Neural progenitor cell (in vitro differentiated cells): ENCODE measurements at regions not wholly inside any gene's neighbourhood (a gene's known extent, or its start where the extent isn't known, plus 50 kb on each side); places are given as distances from the start of the nearest gene placed in this dataset.

Experiments used
- EZH2 ChIP-seq: fragments of 200-600 bp; sonication (generic); IDR thresholded peaks from 2 replicates; pipeline ENCODE4 v1.6.1; 2017; ENCODE audit warnings: antibody characterized with exemption, mild to moderate bottlenecking, moderate library complexity
- EZH2phosphoT487 ChIP-seq: fragments of 200-600 bp; sonication (generic); IDR thresholded peaks from 2 replicates; pipeline ENCODE4 v1.6.1; 2017; ENCODE audit warnings: antibody characterized with exemption
- TF ChIP-seq, protein P1 (sequence below): fragments of 200-600 bp; sonication (generic); IDR thresholded peaks from 2 replicates; pipeline ENCODE4 v1.5.1; 2017; ENCODE audit warnings: antibody characterized with exemption, mild to moderate bottlenecking

DNA sequence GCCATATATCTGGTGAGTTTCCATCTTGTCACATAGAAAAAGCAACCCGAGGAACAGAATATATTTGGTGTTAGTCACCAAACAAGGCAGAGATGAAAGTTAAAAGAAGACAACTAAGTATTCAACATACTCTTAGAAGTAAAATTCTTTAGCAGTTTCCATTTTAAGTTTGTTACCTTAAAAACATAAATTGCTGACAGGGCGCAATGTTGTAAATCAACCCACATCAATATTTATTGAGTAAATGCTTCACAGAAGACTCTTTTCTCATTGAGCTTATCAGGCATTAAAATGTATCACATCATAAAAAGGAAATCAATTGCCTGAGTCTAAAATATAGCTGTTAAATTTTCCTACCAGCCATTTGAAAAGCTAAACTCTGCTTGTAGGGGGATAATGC lies 603.0 kb downstream of the FBXO15 start:
- TF ChIP-seq, protein P1, sequence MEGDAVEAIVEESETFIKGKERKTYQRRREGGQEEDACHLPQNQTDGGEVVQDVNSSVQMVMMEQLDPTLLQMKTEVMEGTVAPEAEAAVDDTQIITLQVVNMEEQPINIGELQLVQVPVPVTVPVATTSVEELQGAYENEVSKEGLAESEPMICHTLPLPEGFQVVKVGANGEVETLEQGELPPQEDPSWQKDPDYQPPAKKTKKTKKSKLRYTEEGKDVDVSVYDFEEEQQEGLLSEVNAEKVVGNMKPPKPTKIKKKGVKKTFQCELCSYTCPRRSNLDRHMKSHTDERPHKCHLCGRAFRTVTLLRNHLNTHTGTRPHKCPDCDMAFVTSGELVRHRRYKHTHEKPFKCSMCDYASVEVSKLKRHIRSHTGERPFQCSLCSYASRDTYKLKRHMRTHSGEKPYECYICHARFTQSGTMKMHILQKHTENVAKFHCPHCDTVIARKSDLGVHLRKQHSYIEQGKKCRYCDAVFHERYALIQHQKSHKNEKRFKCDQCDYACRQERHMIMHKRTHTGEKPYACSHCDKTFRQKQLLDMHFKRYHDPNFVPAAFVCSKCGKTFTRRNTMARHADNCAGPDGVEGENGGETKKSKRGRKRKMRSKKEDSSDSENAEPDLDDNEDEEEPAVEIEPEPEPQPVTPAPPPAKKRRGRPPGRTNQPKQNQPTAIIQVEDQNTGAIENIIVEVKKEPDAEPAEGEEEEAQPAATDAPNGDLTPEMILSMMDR: no peak
- TF ChIP-seq EZH2 (no peak), EZH2phosphoT487 (no peak)
